ENCODE measurements at regions not wholly inside any gene's neighbourhood (a gene's known extent, or its start where the extent isn't known, plus 50 kb on each side); places are given as distances from the start of the nearest gene placed in this dataset.

DNA sequence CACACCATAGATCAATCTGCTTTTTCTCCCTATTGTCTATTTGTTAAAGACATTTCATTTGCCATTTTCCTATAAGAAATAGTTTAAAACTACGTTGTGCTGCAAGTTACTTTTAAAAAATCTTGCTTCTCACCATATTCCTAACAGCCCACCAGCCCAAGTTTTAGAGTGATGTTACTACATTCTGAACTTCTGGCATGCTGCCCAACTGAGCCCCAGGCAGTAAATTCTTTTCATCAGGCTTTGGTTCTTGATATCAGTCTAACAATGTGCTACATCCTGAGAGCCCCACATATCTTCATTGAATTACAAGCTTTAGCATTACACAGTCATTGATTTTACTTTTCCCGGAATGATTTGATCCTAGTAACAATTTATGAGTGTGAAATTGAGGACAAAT, 283.8 kb upstream of the IL1RAPL1 start:
- no peak overlapping the region for H3K4me3 ChIP-seq (replicated peaks; ENCODE audit: low read depth, low read length)
- TF ChIP-seq, protein P1, sequence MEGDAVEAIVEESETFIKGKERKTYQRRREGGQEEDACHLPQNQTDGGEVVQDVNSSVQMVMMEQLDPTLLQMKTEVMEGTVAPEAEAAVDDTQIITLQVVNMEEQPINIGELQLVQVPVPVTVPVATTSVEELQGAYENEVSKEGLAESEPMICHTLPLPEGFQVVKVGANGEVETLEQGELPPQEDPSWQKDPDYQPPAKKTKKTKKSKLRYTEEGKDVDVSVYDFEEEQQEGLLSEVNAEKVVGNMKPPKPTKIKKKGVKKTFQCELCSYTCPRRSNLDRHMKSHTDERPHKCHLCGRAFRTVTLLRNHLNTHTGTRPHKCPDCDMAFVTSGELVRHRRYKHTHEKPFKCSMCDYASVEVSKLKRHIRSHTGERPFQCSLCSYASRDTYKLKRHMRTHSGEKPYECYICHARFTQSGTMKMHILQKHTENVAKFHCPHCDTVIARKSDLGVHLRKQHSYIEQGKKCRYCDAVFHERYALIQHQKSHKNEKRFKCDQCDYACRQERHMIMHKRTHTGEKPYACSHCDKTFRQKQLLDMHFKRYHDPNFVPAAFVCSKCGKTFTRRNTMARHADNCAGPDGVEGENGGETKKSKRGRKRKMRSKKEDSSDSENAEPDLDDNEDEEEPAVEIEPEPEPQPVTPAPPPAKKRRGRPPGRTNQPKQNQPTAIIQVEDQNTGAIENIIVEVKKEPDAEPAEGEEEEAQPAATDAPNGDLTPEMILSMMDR (IDR thresholded peaks at IDR 0.05; ENCODE audit: low read depth, low read length, missing control alignments): no peak
- no peak for DNase-seq (ENCODE audit: extremely low read depth, low read depth)

DNA sequence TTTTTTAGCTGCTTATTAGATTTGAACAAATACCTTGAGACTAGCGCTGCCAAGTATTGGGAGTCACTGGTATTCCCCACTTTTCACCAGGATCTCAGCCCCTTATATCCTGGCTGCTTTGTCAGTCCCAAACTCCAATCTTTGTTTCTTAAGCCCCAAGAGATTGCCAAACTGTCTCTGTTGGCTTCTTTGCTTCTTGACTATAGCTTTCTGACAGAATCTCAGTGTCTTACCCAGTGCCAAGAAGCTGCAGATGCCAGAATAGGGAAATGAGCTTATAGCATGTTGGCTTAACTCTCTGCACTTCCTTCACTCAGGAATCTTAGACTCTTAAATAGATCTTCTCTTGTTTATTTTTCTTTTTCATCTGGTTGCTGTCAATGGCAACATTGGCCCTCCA, 297.5 kb upstream of the DCAF8L1 start:
- H3K4me3 ChIP-seq (replicated peaks; ENCODE audit: low read depth, low read length): no peak overlapping the region
- DNase-seq (ENCODE audit: extremely low read depth, low read depth): no peak
- TF ChIP-seq, protein P1 (IDR thresholded peaks at IDR 0.05; ENCODE audit: low read depth, low read length, missing control alignments): no peak

DNA sequence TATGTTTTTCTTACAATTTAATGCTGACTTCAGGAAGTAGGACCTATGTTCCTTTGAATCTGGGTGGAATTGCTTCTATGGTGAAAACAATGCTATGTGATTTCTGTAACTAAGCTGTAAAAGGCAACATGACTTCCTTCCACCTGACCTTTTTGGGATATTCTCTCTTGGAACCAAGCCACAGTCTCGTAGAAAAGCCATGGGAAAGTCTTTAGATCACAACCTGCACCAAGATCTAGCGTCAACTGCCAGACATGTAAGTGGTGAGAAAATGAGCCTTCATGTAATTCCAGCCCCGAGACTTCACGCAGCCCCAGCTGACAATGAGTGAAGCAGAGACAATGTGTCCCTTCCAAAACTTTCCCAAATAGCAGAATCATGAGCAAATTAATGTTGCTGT, 297.0 kb upstream of the DCAF8L1 start:
- H3K4me3 ChIP-seq (replicated peaks; ENCODE audit: low read depth, low read length): no peak overlapping the region
- DNase-seq (ENCODE audit: extremely low read depth, low read depth): no peak

DNA sequence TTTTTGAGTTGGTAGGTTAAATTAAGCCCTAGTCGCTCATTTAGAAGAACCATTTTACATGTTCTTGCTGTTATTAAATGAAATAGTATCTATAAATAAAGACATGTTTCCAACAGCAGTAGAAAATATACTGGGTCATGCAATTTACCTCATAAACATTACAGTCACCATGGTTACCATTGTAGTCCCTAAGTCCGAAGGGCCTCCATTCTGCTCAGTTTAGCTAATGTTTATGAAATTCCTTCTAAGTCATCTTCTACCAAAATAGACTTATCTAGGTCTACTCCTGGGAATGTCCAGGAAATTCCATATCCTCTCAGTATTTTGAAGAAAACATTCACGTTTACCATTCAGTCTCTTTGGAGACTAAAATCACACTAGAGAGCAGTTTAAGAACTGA, 292.5 kb upstream of the DCAF8L1 start:
- no peak overlapping the region for H3K4me3 ChIP-seq (replicated peaks; ENCODE audit: low read depth, low read length)
- no peak for DNase-seq (ENCODE audit: extremely low read depth, low read depth)
- TF ChIP-seq, protein P1 (IDR thresholded peaks at IDR 0.05; ENCODE audit: low read depth, low read length, missing control alignments): no peak

More for the DNA sequence above, 297.0 kb upstream of the DCAF8L1 start:
- TF ChIP-seq, protein P1 (IDR thresholded peaks at IDR 0.05; ENCODE audit: low read depth, low read length, missing control alignments): no peak

DNA sequence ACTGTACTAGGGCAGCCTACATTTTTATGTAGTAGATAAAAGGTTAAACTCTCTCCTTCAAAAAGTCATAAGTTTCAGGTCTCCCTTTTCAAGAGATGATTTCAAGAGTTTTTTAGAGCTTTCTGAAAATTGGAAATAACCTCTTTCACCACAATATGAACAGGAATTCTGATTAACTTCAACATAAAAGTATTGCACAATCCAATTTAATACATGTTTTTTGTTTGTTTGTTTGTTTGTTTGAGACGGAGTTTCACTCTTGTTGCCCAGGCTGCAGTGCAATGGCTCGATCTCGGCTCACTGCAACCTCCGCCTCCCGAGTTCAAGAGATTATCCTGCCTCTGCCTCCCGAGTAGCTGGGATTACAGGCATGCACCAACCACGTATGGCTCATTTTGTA, 265.4 kb upstream of the DCAF8L1 start:
- H3K4me3 ChIP-seq (replicated peaks; ENCODE audit: low read depth, low read length): no peak overlapping the region
- TF ChIP-seq, protein P1 (IDR thresholded peaks at IDR 0.05; ENCODE audit: low read depth, low read length, missing control alignments): no peak
- no peak for DNase-seq (ENCODE audit: extremely low read depth, low read depth)

DNA sequence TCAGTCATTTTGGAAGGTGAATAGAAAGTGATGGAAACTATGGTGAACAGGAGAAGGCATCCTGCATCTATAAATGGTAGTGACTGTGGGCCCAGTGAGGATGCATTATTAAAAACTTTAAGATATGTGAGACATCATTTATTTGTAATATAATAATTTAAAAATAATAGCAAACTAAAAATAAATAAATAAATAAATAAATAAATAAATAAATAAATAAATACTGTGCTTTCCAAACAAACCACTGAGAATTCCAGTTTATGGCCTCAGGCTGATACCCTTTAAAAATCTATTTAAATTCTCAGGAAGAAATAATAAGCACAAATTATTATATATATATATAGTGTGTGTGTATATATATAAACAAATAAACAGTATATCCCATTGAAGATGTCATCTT, 248.0 kb upstream of the DCAF8L1 start:
- TF ChIP-seq, protein P1 (IDR thresholded peaks at IDR 0.05; ENCODE audit: low read depth, low read length, missing control alignments): no peak
- H3K4me3 ChIP-seq (replicated peaks; ENCODE audit: low read depth, low read length): no peak overlapping the region
- DNase-seq (ENCODE audit: extremely low read depth, low read depth): no peak

DNA sequence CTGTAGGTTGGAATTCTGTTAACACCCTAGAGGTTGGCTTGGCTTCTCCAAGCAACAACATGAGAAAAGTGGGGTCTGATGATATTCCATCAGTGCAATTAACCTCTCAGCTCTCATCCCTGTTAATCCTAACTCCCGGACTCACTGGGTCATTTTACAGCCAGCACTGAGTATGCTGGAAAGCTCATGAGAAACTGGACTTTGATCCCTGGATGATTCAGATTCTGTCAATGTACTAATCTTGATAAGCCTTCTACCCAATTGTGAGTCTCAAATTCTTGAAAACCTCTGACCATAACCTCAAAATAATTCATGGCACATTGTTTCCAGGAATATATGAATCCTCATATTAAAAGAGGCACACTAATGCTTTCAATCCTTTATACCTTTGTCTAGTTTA, 244.3 kb upstream of the DCAF8L1 start:
- TF ChIP-seq, protein P1 (IDR thresholded peaks at IDR 0.05; ENCODE audit: low read depth, low read length, missing control alignments): no peak
- no peak for DNase-seq (ENCODE audit: extremely low read depth, low read depth)
- H3K4me3 ChIP-seq (replicated peaks; ENCODE audit: low read depth, low read length): no peak overlapping the region
